Activated naive CD4-positive, alpha-beta T cell (primary cell): ENCODE measurements at regions not wholly inside any gene's neighbourhood (a gene's known extent, or its start where the extent isn't known, plus 50 kb on each side); places are given as distances from the start of the nearest gene placed in this dataset.

Source experiments
- DNase-seq, 4 experiments: peaks; one replicate each; lab custom pipeline; 2025; lab: John Stamatoyannopoulos, UW

- DNase-seq: no peak
Measured at GRCh38 chr9:7946458-7946857, 146.9 kb upstream of the DMAC1 start.

DNA sequence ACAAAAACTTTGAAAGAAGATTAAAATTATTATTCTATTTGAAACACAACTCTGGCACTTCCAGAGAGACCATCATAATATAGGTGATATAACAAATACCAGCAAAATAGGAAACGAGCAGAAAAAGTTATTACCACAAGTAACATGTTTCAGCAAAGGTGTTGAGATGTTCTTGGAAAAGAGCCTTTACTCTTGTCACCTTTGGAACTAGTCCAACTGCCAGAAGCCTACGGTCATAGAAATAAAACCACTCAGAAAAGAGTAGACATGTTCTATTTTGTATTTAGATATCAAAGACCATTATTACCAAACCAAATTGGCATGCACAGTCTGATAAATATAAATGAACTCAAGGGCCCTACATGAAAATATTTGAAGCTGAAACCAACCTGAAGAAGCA is 145.0 kb upstream of the DMAC1 start:
- DNase-seq: no peak

DNA sequence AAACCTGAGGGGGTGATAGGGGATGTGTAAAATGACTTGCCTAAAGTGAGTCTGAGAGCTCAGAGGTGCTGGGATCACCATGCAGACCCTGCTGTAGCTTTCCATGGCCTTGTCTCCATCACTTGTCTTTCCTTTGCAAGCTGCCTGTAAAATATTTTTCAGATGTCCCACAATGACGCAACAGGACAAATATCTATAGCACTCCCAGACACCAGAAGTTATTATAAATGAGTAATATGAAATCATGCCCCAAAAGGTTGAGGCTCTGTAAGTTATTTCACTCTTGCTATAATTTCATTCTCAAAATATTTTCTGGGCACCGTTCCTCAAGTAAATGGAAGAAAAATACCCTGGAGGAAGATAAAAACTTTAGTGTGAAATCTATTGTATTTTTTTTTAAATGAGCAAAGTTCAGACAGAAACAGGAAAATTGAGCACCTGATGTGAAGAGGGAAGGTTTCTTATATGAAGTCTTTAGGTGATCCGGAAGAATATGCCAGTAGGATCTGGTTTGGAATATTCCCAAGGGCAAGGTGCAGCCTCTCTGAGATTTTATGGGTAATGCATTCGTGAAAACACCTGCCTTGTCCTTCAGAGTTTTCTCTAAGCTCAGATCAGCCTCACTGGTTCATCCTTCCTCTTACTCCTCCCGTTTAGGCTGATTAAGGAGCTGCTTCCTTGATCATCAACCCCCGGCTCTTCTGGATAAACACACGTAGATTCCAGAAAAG is 138.3 kb upstream of the DMAC1 start:
- no peak for DNase-seq

DNA sequence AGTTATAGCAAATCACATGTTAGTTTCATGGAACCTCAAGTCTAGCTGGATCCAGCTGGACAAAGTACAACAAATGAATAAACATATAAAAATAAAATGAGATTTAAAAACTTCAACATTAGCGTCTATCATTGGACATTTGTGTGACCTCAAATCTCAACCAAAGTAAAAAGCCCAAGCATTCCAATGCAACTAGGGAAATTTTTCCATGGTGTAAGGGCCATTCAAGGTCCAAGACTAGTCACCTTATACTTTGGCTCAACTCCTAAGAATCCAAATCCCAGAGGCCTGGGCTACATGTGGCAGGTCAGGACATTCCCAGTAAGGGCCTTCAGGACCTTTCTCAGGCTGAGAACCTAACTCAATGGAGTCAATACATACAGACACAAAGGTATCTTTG is 137.4 kb upstream of the DMAC1 start:
- no peak for DNase-seq

DNA sequence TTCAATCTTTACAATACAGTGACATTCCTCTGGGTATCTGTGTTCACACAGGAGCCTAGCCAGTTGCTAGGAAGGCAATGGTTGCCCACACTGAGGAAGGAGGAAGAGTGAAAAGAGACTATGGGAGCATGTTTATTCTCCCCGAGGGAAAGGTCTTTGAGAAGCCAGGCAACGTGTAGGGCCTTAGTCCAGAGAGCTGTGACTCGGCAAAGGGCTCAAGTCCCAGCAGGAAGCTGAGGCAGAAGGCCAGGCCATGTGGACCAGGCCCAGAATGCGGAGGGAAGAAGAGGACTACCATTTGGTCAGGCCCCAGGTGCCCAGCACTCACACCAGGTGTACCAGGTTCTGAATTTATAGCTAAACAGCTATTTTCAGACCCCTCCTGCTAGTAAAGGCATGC is 136.6 kb upstream of the DMAC1 start:
- no peak for DNase-seq

DNA sequence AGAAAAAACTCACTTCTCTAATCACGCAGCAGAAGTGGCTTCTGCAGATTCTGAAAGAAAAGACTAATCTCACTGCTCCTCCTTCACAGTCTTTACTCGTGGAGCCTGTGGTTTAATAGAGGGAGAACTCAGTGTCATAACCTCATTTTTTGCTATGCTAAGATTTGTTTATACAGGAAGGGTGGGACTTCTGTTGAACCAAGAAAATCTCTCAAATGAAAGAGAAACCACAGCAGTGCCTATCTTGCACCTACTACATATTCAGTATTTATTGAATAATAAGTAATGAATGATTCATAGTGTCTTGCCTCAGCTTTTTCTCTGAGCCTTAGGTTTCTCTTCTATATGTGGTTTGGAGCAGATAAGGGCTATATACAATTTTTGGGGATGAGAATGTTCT is 136.1 kb upstream of the DMAC1 start:
- no peak for DNase-seq

DNA sequence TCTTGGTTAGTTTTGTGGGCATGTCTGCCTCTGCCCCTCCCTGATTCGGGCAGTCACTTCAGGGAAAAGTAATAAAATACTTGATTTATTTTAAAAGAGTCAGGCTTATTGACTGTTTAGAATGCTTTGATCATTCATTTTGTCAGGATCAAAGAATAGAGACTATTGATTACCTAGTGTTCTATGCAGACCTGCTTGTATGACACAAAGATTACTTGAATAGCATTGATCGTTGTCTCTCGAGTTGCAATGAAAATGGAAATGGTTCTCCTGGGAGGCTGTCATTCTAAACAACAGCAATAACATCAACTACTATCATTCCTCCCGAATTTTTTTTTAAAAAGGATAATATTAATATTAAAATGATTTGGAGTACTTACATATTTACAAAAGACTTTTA is 133.2 kb upstream of the DMAC1 start:
- no peak for DNase-seq

DNA sequence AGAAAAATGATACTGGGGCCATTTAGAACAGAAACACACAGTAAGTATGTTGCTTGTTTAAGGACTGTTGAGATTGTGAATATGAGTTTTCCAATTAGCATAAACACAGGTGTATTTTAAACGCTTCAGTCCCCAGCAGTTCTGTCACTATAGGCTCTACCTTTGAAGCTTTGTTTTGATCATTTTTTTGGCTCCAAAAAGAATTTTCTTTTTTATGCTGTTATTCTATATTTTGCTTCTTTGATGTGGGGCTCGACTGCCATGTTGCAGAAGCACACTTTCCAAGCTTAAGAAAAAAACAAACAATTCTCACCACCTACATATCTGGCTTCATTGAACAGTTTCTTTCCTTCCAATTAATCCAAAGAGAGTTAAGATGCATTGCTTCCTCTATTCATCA is 131.0 kb upstream of the DMAC1 start:
- no peak for DNase-seq

- DNase-seq: no peak
Measured at GRCh38 chr9:7921545-7922197, 122.1 kb upstream of the DMAC1 start.

DNA sequence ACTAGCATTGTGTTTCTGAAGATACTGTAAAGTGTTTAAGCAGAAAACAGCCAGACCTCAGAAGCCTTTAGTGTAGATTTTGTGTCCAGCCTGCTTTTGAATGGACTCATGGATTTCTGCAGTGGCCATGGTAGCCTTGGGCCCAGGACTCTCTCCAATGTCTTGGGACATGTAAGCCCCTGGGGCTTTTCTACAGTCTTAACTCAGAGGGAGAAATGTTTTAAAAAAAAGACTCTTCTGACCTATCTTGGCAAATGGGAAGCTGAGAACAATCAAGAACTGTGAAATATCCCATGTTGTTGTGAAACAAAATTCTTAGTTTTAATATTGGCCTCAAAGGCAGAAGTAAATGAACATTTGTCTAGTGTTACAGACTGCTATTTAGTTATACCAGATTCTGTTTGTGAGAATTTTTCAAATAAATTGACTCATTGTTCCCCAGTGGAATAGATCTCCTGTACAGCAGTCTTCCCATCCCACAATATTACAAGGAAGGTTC is 112.5 kb upstream of the DMAC1 start:
- DNase-seq: no peak

GRCh38 chr9:7910426-7911020 is 110.9 kb upstream of the DMAC1 start:
- no peak for DNase-seq

- DNase-seq: no peak
Measured at GRCh38 chr9:7909537-7909936, 110.0 kb upstream of the DMAC1 start.

GRCh38 chr9:7907551-7908337 is 108.2 kb upstream of the DMAC1 start:
- no peak for DNase-seq

DNA sequence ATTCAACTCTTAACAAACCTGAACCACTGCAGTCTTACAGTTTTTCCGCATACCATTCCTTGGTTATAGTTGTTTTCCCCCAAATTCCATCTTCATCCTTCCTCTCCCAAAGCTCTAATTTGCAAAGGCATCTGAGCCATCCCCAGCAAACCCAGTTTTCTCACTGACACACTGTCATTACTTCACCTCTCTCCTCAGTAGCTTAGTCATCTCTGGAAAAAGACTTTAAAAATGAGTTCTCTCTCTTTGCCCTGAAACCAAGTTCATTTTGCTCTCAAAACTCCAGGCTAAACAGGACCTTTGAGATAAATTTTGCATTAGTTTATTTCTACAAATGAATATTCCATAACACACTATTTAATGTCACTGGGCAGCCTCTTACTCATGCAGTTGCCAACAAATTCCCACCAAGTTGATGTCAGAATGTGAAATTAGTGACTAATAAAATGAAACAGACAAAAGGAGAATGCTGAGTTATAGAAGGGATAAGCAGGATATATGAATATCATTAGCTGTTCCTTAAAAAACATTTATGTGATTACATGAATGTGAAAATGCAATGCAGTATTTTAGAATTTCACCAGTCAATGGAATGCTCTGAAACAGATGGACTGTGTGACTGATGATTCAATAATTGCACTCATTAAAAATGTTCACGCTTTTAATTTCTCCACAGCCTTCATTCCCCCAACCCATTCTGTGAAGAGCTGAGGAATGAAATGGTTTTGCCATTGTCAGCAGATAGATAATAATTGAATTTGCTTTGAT is 107.4 kb upstream of the DMAC1 start:
- DNase-seq: no peak

DNA sequence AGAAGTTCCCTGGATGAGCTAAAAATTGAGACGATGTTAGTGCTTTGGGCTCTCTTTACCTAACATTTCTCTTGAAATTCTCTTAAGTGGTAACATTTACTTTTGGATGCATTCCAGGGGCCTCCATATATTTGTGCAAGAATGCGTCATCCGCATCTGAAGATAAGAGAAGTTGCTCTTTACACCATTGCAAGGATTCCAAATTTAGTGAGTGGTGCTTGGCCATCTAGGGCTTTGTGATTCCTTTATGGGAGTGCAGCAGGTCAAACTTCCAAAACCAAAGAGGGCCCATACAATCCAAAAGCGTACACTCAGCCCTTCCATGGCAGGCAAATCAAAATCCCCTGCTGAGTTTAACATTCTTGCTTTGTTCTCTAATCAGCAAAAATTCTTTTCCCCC is 102.0 kb upstream of the DMAC1 start:
- DNase-seq: no peak

- no peak for DNase-seq
Measured at GRCh38 chr9:7900541-7900940, 101.0 kb upstream of the DMAC1 start.

- no peak for DNase-seq
Measured at GRCh38 chr9:7899753-7900152, 100.2 kb upstream of the DMAC1 start.

GRCh38 chr9:7894231-7894630 is 94.7 kb upstream of the DMAC1 start:
- DNase-seq: no peak

GRCh38 chr9:7892975-7893374 is 93.4 kb upstream of the DMAC1 start:
- DNase-seq: no peak

GRCh38 chr9:7879551-7880245 is 80.1 kb upstream of the DMAC1 start:
- no peak for DNase-seq
